NCI-H2196 (cell line): ENCODE measurements at regions not wholly inside any gene's neighbourhood (a gene's known extent, or its start where the extent isn't known, plus 50 kb on each side); places are given as distances from the start of the nearest gene placed in this dataset.
"Not testable (repeated sequence)": the region's sequence is repeated elsewhere in the genome, so short reads cannot be mapped to it uniquely, and the experiment has no call there.

ENCODE experiments used
- DNase-seq: peaks from one replicate; lab custom pipeline; 2025; ENCODE audit not compliant: unreplicated experiment; lab: John Stamatoyannopoulos, UW

- no peak for DNase-seq
Observed at GRCh38 chr17:53635444-53635843, 187.3 kb upstream of the KIF2B start.

GRCh38 chr17:53633856-53634255 is 188.9 kb upstream of the KIF2B start:
- DNase-seq, result no peak

- no peak for DNase-seq
Observed at GRCh38 chr17:53631486-53631885, 191.2 kb upstream of the KIF2B start.

GRCh38 chr17:53630638-53631037 is 192.1 kb upstream of the KIF2B start:
- no peak for DNase-seq

GRCh38 chr17:53630115-53630514 is 192.6 kb upstream of the KIF2B start:
- DNase-seq, result no peak

GRCh38 chr17:53629188-53629587 is 193.5 kb upstream of the KIF2B start:
- DNase-seq, result no peak

- DNase-seq, result no peak
Observed at GRCh38 chr17:53628011-53628410, 194.7 kb upstream of the KIF2B start.

- no peak for DNase-seq
Observed at GRCh38 chr17:53627511-53627910, 195.2 kb upstream of the KIF2B start.

- DNase-seq, result no peak
Observed at GRCh38 chr17:53626286-53626685, 196.4 kb upstream of the KIF2B start.

- no peak for DNase-seq
Observed at GRCh38 chr17:53619025-53619424, 203.7 kb upstream of the KIF2B start.

- not testable (repeated sequence) for DNase-seq
Observed at GRCh38 chr17:53608208-53608607, 214.5 kb upstream of the KIF2B start.

GRCh38 chr17:53607475-53607874 is 215.3 kb upstream of the KIF2B start:
- no peak for DNase-seq

- DNase-seq, result no peak
Observed at GRCh38 chr17:53588317-53588716, 234.4 kb upstream of the KIF2B start.

GRCh38 chr17:53574038-53574437 is 248.7 kb upstream of the KIF2B start:
- DNase-seq, result no peak

- DNase-seq, result no peak
Observed at GRCh38 chr17:53571342-53571741, 251.4 kb upstream of the KIF2B start.

- no peak for DNase-seq
Observed at GRCh38 chr17:53570731-53571130, 252.0 kb upstream of the KIF2B start.

GRCh38 chr17:53560953-53561352 is 261.8 kb upstream of the KIF2B start:
- no peak for DNase-seq

GRCh38 chr17:53548252-53548651 is 274.5 kb upstream of the KIF2B start:
- DNase-seq, result no peak

GRCh38 chr17:53543472-53543871 is 279.3 kb upstream of the KIF2B start:
- DNase-seq, result no peak

GRCh38 chr17:53538129-53538617 is 284.6 kb upstream of the KIF2B start:
- DNase-seq, result no peak

GRCh38 chr17:53527473-53527872 is 295.3 kb upstream of the KIF2B start:
- no peak for DNase-seq

- DNase-seq, result no peak
Observed at GRCh38 chr17:53525590-53525989, 297.1 kb upstream of the KIF2B start.

GRCh38 chr17:53516636-53517035 is 306.1 kb upstream of the KIF2B start:
- DNase-seq, result no peak

- no peak for DNase-seq
Observed at GRCh38 chr17:53499277-53499676, 323.4 kb upstream of the KIF2B start.
